ENCODE measurements at regions not wholly inside any gene's neighbourhood (a gene's known extent, or its start where the extent isn't known, plus 50 kb on each side); places are given as distances from the start of the nearest gene placed in this dataset.

GRCh38 chr1:70916034-70916427 lies 131.6 kb downstream of the PTGER3 start:
- TF ChIP-seq CTCF (IDR thresholded peaks at IDR 0.05) (no peak), POLR2A (IDR thresholded peaks at IDR 0.05) (no peak)
